ENCODE measurements at regions not wholly inside any gene's neighbourhood (a gene's known extent, or its start where the extent isn't known, plus 50 kb on each side); places are given as distances from the start of the nearest gene placed in this dataset.

DNA sequence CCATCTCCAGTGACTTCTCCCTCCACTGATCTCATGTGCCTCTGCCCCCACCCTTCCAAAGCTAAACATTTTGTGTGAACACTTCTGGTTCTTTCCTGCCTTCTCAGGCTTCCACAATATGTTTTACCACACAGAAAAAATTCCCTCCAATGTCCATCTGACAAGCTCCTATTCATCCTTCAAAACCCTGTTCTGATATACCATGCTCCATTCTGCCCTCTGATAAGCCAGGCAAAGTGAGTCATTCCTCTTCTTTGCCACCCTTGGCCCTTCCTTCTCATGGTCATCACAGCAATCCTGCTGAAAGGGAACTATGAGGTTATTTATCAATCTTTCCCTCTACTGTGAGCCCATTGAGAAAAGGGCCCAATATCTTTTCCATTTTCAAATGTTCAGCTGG is 97.6 kb downstream of the BARX1 start:
- DNase-seq (ENCODE audit: low spot score) = no peak
- TF ChIP-seq, protein P1, sequence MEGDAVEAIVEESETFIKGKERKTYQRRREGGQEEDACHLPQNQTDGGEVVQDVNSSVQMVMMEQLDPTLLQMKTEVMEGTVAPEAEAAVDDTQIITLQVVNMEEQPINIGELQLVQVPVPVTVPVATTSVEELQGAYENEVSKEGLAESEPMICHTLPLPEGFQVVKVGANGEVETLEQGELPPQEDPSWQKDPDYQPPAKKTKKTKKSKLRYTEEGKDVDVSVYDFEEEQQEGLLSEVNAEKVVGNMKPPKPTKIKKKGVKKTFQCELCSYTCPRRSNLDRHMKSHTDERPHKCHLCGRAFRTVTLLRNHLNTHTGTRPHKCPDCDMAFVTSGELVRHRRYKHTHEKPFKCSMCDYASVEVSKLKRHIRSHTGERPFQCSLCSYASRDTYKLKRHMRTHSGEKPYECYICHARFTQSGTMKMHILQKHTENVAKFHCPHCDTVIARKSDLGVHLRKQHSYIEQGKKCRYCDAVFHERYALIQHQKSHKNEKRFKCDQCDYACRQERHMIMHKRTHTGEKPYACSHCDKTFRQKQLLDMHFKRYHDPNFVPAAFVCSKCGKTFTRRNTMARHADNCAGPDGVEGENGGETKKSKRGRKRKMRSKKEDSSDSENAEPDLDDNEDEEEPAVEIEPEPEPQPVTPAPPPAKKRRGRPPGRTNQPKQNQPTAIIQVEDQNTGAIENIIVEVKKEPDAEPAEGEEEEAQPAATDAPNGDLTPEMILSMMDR (IDR thresholded peaks at IDR 0.05) = no peak
- ATAC-seq (ENCODE audit: low FRiP score) = no peak

DNA sequence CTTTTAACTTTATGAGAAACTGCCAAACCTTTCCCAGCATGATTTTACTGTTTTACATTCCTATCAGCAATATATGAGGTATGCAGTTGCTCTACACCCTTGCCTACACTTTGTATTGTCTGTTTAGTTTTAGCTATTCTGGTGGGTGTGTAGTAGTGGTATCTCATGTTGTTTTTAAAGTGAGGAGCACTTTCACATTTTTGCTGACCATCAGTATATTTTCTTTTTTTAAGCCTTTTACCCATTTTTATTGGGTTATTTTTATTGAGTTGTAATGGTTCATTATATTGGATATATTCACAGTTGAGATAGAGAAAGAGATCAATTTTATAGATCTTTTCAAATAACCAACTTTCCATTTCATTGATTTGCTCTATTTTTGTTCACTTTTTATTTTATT is 102.4 kb downstream of the BARX1 start:
- no peak for DNase-seq (ENCODE audit: low spot score)
- no peak for ATAC-seq (ENCODE audit: low FRiP score)
- TF ChIP-seq, protein P1 (IDR thresholded peaks at IDR 0.05) = no peak

DNA sequence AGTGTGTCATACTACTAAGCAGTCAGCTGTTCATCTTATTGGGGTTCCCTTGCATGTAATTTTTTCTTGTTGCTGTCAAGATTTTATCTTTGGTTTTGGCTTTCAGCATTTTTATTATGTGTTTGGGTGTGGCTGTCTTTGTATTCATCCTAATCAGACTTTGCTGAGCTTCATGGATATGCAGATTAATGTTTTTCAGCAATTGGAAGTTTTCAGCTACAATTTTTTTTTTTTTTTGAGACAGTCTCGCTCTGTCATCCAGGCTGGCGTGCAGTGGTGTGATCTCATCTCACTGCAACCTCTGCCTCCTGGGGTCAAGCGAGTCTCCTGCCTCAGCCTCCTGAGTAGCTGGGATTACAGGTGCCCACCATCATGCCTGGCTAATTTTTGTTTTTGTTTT is 108.8 kb downstream of the BARX1 start:
- ATAC-seq (ENCODE audit: low FRiP score) (no peak), DNase-seq (ENCODE audit: low spot score) (no peak)
- TF ChIP-seq, protein P1 (IDR thresholded peaks at IDR 0.05) = no peak

DNA sequence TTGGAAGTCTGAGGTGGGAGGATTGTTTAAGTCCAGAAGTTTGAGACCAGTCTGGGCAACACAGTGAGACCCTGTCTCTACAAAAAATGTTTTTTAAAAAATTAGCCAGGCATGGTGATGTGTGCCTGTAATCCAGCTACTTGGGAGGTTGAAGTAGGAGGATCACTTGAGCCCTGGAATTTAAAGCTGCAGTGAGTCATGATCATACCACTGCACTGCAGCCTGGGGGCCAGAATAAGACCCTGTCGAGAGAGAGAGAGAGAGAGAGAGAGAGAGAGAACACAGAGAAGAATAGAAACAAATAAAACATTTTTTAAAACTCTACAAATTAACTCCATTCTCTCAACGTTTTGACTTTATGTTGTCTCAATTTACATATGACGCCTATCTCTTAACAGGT is 111.8 kb downstream of the BARX1 start:
- DNase-seq (ENCODE audit: low spot score) = no peak
- ATAC-seq (ENCODE audit: low FRiP score) = no peak
- TF ChIP-seq, protein P1 (IDR thresholded peaks at IDR 0.05) = no peak

DNA sequence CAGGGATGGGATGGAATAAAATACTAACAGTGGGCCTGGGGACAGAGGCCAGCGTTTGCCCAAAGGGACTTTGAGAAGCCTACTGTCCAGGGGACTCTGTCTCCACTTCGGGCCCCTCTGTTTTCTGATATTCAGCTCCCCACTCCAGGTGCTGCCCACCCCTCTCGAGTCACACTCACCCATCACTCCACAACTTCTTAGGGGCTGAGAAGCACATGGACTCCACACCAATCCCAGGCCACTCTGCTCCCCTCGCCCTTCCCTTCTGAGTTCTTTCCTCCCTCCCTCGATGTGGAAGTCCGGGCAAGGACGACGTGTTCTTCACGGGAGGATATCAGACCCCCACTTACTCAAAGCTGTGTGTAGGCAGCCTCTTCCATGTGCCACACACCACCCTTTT is 124.5 kb downstream of the BARX1 start:
- TF ChIP-seq, protein P1 (IDR thresholded peaks at IDR 0.05) = no peak
- ATAC-seq (ENCODE audit: low FRiP score) (no peak), DNase-seq (ENCODE audit: low spot score) (no peak)

DNA sequence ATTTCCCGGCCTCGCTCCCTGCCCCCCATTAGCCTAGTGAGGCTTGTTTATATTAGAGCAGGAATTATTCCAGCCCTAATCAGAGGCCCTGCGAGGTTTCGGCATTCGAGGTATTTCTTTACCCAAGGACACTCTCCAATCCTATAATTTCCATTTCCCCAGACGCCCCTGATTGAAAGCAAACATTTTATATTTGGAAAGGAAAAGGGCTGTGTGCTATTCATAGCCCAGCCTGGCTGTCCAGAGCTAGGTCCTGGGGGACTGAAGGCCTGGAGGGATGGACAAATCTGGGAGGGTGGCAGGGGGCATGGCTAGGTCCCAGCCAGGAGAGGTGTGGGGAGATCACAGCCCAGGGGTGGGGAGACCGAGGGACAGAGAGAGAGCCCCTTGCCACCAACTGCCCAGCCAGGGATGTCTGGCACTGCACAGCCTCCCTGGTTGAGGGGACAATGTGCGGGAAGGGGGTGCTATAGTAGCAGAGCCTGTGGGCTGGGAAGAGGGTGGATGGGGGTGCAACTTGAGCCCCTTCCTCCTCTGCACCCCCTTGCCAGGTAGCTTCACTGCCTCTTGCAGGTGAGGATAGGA is 125.1 kb downstream of the BARX1 start:
- ATAC-seq (ENCODE audit: low FRiP score) (no peak), DNase-seq (ENCODE audit: low spot score) (no peak)
- TF ChIP-seq, protein P1 (IDR thresholded peaks at IDR 0.05) = no peak

DNA sequence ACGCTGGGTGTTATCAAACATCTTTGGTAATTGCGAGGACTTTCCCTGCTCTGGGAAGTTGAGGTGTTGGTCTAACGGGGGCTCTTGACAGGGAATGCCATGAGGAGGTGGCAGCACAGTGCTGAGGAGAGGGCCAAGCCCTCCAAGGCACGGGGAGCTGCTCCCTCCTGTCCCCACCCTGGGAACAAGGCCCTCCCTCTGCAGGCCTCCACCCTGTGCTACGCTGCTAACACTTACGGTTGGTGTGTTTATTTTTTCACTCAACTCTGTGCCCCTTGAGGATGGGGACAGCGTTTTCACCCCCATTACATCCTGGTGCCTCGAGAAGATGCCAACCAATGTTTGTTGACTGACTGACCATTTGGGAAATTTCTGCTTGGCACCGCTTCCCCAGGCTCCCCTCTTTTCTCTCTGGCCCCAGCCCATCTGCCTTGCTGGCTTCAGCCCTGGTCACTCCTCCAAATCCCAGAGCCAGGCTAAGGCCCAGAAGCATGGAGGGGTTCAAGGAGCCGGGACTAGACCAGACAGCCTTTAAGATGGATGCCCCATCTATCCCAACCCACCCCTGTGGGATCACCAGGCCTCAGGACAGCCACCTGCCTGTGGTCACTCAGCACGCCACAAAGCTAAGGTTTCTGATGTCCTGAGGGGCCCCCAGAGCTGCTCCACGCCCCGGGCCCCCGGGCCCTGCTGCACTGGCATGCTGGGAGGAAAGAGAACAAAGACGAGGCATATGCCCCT is 125.7 kb downstream of the BARX1 start:
- TF ChIP-seq, protein P1 (IDR thresholded peaks at IDR 0.05) = no peak
- no peak for ATAC-seq (ENCODE audit: low FRiP score)
- no peak for DNase-seq (ENCODE audit: low spot score)

Measured in omental fat pad (tissue), 3 donors.